ENCODE measurements at regions not wholly inside any gene's neighbourhood (a gene's known extent, or its start where the extent isn't known, plus 50 kb on each side); places are given as distances from the start of the nearest gene placed in this dataset.

GRCh38 chr6:9404351-9405146, 969.2 kb upstream of the SLC35B3 start:
- no peak for DNase-seq
- 66 to 81% (median 69%) methylated on average over 10 of the region's 10 CpGs for WGBS, 5 donors
- Histone ChIP-seq H3K36me3 (no peaks in the 10 kb centered on the region), H3K4me1 (no peaks in the 10 kb centered on the region), H3K27ac (no peak overlapping the region), H3K27me3 (replicated peaks in 1 of 7) (no peaks in the 10 kb centered on the region), H3K4me3 (no peak overlapping the region), H3K9me3 (no peaks in the 10 kb centered on the region)
- no peak for TF ChIP-seq POLR2A (IDR thresholded peaks at IDR 0.05)
- no peak for TF ChIP-seq POLR2AphosphoS5 (IDR thresholded peaks at IDR 0.05)
- TF ChIP-seq CTCF (IDR thresholded peaks at IDR 0.05 in 8 of 11, conservative IDR thresholded peaks at IDR 0.05 in 3 of 11): no peak
- intact Hi-C loops (cut with DNase I; ENCODE audit: low total_unique reads): no loop called here

- TF ChIP-seq CTCF (IDR thresholded peaks at IDR 0.05 in 8 of 11, conservative IDR thresholded peaks at IDR 0.05 in 3 of 11): no peak
- TF ChIP-seq POLR2AphosphoS5 (IDR thresholded peaks at IDR 0.05): no peak
- no peak for TF ChIP-seq POLR2A (IDR thresholded peaks at IDR 0.05)
- no peak overlapping the region for H3K4me3 ChIP-seq
- H3K27ac ChIP-seq: no peak overlapping the region
- H3K36me3 ChIP-seq: no peaks in the 10 kb centered on the region
- no peak for DNase-seq
- intact Hi-C loops (cut with DNase I; ENCODE audit: low total_unique reads): no loop called here
- WGBS, 5 donors: 51 to 73% (median 69%) methylated on average over 2 of the region's 2 CpGs
- H3K4me1 ChIP-seq: no peaks in the 10 kb centered on the region
- H3K27me3 ChIP-seq (replicated peaks in 1 of 7): peaks cover 0 to 6% (median 0%) of the 10 kb centered on the region in 7 donors
- peaks cover 0 to 5% (median 0%) of the 10 kb centered on the region in 8 donors for H3K9me3 ChIP-seq
Observed at GRCh38 chr6:9403736-9404135, 968.4 kb upstream of the SLC35B3 start.

- no peak for TF ChIP-seq POLR2A (IDR thresholded peaks at IDR 0.05)
- no peak for TF ChIP-seq CTCF (IDR thresholded peaks at IDR 0.05 in 8 of 11, conservative IDR thresholded peaks at IDR 0.05 in 3 of 11)
- TF ChIP-seq POLR2AphosphoS5 (IDR thresholded peaks at IDR 0.05): no peak
- WGBS, 5 donors: 83 to 95% (median 91%) methylated on average over 1 of the region's 1 CpG
- Histone ChIP-seq H3K36me3 (no peaks in the 10 kb centered on the region), H3K27me3 (replicated peaks in 1 of 7) (peaks cover 0 to 8% (median 0%) of the 10 kb centered on the region in 7 donors), H3K9me3 (peaks cover 0 to 7% (median 0%) of the 10 kb centered on the region in 8 donors), H3K4me1 (no peaks in the 10 kb centered on the region), H3K4me3 (no peak overlapping the region), H3K27ac (no peak overlapping the region)
- intact Hi-C loops (cut with DNase I; ENCODE audit: low total_unique reads): no loop called here
- DNase-seq: no peak
Observed at GRCh38 chr6:9401960-9402359, 966.6 kb upstream of the SLC35B3 start.

GRCh38 chr6:9399916-9400315, 964.6 kb upstream of the SLC35B3 start:
- Histone ChIP-seq H3K4me1 (no peaks in the 10 kb centered on the region), H3K36me3 (no peaks in the 10 kb centered on the region), H3K27ac (no peak overlapping the region), H3K4me3 (no peak overlapping the region), H3K27me3 (replicated peaks in 1 of 7) (peaks cover 0 to 8% (median 0%) of the 10 kb centered on the region in 7 donors), H3K9me3 (peaks cover 0 to 7% (median 0%) of the 10 kb centered on the region in 8 donors)
- DNase-seq: no peak
- WGBS, 5 donors: 82 to 94% (median 87%) methylated on average over 5 of the region's 5 CpGs
- TF ChIP-seq CTCF (IDR thresholded peaks at IDR 0.05 in 8 of 11, conservative IDR thresholded peaks at IDR 0.05 in 3 of 11) (no peak), POLR2AphosphoS5 (IDR thresholded peaks at IDR 0.05) (no peak), POLR2A (IDR thresholded peaks at IDR 0.05) (no peak)
- intact Hi-C loops (cut with DNase I; ENCODE audit: low total_unique reads): no loop called here

All from spleen (tissue), 11 donors.